ENCODE measurements at regions not wholly inside any gene's neighbourhood (a gene's known extent, or its start where the extent isn't known, plus 50 kb on each side); places are given as distances from the start of the nearest gene placed in this dataset.
"Not testable (repeated sequence)": the region's sequence is repeated elsewhere in the genome, so short reads cannot be mapped to it uniquely, and the experiment has no call there.

- no peaks in the 10 kb centered on the region for H3K9me3 ChIP-seq (ENCODE audit: control insufficient read depth, low read length)
- no peaks in the 10 kb centered on the region for H3K27me3 ChIP-seq (ENCODE audit: control insufficient read depth in 1 of 2, insufficient read depth in 2 of 2, low read length in 1 of 2)
- no peaks in the 10 kb centered on the region for H3K4me1 ChIP-seq (ENCODE audit: control insufficient read depth in 1 of 2, insufficient read depth in 2 of 2, low read length in 2 of 2)
- H3K36me3 ChIP-seq (ENCODE audit: control insufficient read depth in 1 of 2, insufficient read depth in 2 of 2, low read length in 1 of 2) = no peaks in the 10 kb centered on the region
- DNase-seq (no peak), ATAC-seq (ENCODE audit: low FRiP score) (no peak)
- intact Hi-C loops (cut with DNase I) = no loop called here
- no peak overlapping the region for H3K4me3 ChIP-seq (ENCODE audit: low read length in 2 of 2)
- no peak overlapping the region for H3K27ac ChIP-seq (ENCODE audit: low read depth in 1 of 2, low read length in 2 of 2)
These were observed 123.6 kb upstream of the CCNH start for GRCh38 chr5:87536365-87536764.

DNA sequence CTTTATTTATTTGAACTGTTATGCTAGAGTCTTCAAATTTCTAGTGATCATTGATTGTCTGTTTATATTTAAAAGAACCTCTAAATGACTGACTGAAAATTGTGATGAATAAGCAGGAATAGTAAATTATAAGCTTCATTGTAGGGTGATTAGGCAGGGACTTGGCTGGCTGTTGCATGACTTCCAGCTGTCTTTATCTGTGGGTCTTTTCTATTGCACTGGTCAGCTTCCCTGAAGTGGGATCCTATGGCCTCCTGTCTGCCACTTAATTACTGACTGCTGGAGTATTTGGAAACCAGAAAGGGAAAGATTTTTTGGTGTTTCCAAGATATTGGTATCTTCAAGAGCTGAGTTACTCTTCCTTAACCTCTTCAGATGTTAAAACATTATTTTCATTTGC, 123.0 kb upstream of the CCNH start:
- Histone ChIP-seq H3K27me3 (ENCODE audit: control insufficient read depth in 1 of 2, insufficient read depth in 2 of 2, low read length in 1 of 2) (no peaks in the 10 kb centered on the region), H3K36me3 (ENCODE audit: control insufficient read depth in 1 of 2, insufficient read depth in 2 of 2, low read length in 1 of 2) (no peaks in the 10 kb centered on the region), H3K4me1 (ENCODE audit: control insufficient read depth in 1 of 2, insufficient read depth in 2 of 2, low read length in 2 of 2) (no peaks in the 10 kb centered on the region), H3K4me3 (ENCODE audit: low read length in 2 of 2) (no peak overlapping the region), H3K27ac (ENCODE audit: low read depth in 1 of 2, low read length in 2 of 2) (no peak overlapping the region), H3K9me3 (ENCODE audit: control insufficient read depth, low read length) (no peaks in the 10 kb centered on the region)
- no peak for DNase-seq
- intact Hi-C loops (cut with DNase I) = no loop called here
- no peak for ATAC-seq (ENCODE audit: low FRiP score)

GRCh38 chr5:87529486-87530076, 116.9 kb upstream of the CCNH start:
- ATAC-seq (ENCODE audit: low FRiP score) = no peak
- Histone ChIP-seq H3K4me3 (ENCODE audit: low read length in 2 of 2) (no peak overlapping the region), H3K27ac (ENCODE audit: low read depth in 1 of 2, low read length in 2 of 2) (no peak overlapping the region), H3K9me3 (ENCODE audit: control insufficient read depth, low read length) (peaks cover 1% of the 10 kb centered on the region), H3K27me3 (ENCODE audit: control insufficient read depth in 1 of 2, insufficient read depth in 2 of 2, low read length in 1 of 2) (no peaks in the 10 kb centered on the region), H3K4me1 (ENCODE audit: control insufficient read depth in 1 of 2, insufficient read depth in 2 of 2, low read length in 2 of 2) (no peaks in the 10 kb centered on the region), H3K36me3 (ENCODE audit: control insufficient read depth in 1 of 2, insufficient read depth in 2 of 2, low read length in 1 of 2) (no peaks in the 10 kb centered on the region)
- WGBS, 2 donors = 88 to 95% methylated on average over 1 of the region's 1 CpG
- no peak for DNase-seq
- intact Hi-C loops (cut with DNase I) = no loop called here

DNA sequence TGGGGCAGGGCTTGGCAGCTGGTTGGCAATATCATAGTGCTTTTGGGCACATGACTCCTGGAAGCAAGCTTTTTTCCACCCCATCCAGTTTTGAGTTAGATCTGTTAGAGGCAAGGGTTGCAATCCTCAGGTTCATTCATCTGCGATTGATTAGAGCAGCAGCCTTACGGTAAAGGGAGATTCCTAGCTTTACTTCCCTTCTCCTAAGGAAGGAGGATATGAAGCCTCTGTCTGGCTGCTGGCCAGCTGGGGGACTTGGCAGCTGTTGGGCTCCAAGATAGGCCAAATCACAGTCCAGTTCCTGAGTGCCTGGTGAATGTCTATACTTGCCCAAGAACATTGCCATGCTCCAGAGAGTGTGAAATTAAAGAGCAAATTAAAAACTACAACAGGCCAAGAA, 113.4 kb upstream of the CCNH start:
- H3K36me3 ChIP-seq (ENCODE audit: control insufficient read depth in 1 of 2, insufficient read depth in 2 of 2, low read length in 1 of 2) = no peaks in the 10 kb centered on the region
- no peaks in the 10 kb centered on the region for H3K27me3 ChIP-seq (ENCODE audit: control insufficient read depth in 1 of 2, insufficient read depth in 2 of 2, low read length in 1 of 2)
- H3K4me1 ChIP-seq (ENCODE audit: control insufficient read depth in 1 of 2, insufficient read depth in 2 of 2, low read length in 2 of 2) = no peaks in the 10 kb centered on the region
- ATAC-seq (ENCODE audit: low FRiP score) (no peak), DNase-seq (no peak)
- H3K9me3 ChIP-seq (ENCODE audit: control insufficient read depth, low read length) = peaks cover 1% of the 10 kb centered on the region
- no peak overlapping the region for H3K27ac ChIP-seq (ENCODE audit: low read depth in 1 of 2, low read length in 2 of 2)
- no peak overlapping the region for H3K4me3 ChIP-seq (ENCODE audit: low read length in 2 of 2)
- WGBS, 2 donors = 65 to 69% methylated on average over 2 of the region's 2 CpGs
- intact Hi-C loops (cut with DNase I) = no loop called here

DNA sequence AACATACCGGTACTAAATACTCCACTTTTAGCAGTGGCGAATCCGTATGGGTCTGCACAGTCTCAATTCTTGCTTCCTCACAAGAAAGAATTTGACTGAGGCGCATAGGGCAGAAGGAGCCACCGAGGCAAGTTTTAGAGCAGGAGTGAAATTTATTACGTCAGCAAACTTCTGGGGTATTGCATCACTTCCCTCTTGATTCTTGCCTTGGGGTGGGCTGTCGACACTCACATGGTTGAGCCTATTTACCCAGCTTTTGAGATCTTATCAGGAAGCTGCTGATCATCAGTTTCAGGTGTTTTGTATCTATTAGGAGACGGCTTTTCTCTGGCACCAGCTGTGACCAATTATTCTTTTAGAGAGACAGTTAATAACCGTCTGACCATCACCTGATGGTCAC, 111.5 kb upstream of the CCNH start:
- no peak overlapping the region for H3K4me3 ChIP-seq (ENCODE audit: low read length in 2 of 2)
- DNase-seq (no peak), ATAC-seq (ENCODE audit: low FRiP score) (no peak)
- 49 to 53% methylated on average over 9 of the region's 9 CpGs for WGBS, 2 donors
- intact Hi-C loops (cut with DNase I) = no loop called here
- H3K27me3 ChIP-seq (ENCODE audit: control insufficient read depth in 1 of 2, insufficient read depth in 2 of 2, low read length in 1 of 2) = no peaks in the 10 kb centered on the region
- H3K9me3 ChIP-seq (ENCODE audit: control insufficient read depth, low read length) = peaks cover 1% of the 10 kb centered on the region
- no peak overlapping the region for H3K27ac ChIP-seq (ENCODE audit: low read depth in 1 of 2, low read length in 2 of 2)
- H3K4me1 ChIP-seq (ENCODE audit: control insufficient read depth in 1 of 2, insufficient read depth in 2 of 2, low read length in 2 of 2) = no peaks in the 10 kb centered on the region
- no peaks in the 10 kb centered on the region for H3K36me3 ChIP-seq (ENCODE audit: control insufficient read depth in 1 of 2, insufficient read depth in 2 of 2, low read length in 1 of 2)

GRCh38 chr5:87511778-87512177, 99.0 kb upstream of the CCNH start:
- intact Hi-C loops (cut with DNase I); H3K4me1 ChIP-seq (ENCODE audit: control insufficient read depth in 1 of 2, insufficient read depth in 2 of 2, low read length in 2 of 2); H3K36me3 ChIP-seq (ENCODE audit: control insufficient read depth in 1 of 2, insufficient read depth in 2 of 2, low read length in 1 of 2); H3K27ac ChIP-seq (ENCODE audit: low read depth in 1 of 2, low read length in 2 of 2); H3K4me3 ChIP-seq (ENCODE audit: low read length in 2 of 2); H3K27me3 ChIP-seq (ENCODE audit: control insufficient read depth in 1 of 2, insufficient read depth in 2 of 2, low read length in 1 of 2); DNase-seq; ATAC-seq (ENCODE audit: low FRiP score); H3K9me3 ChIP-seq (ENCODE audit: control insufficient read depth, low read length): not testable (repeated sequence)
- WGBS, 2 donors = 57 to 72% methylated on average over 3 of the region's 3 CpGs

DNA sequence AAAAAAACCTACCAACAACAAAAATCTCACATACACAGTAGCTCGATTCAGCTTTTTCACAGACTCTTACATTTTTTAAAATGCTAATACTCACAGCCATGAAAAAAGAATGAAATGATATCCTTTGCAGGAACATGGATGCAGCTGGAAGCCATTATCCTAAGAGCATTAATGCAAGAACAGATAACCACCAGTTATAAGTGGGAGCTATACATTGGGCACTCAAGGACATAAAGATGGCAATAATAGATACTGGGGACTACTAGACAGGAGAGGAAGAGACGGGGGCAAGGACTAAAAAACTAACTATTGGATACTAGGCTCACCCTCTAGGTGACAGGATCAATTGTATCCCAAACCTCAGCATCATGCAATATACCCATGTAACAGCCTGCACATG, 90.3 kb upstream of the CCNH start:
- DNase-seq = no peak
- Histone ChIP-seq H3K27me3 (ENCODE audit: control insufficient read depth in 1 of 2, insufficient read depth in 2 of 2, low read length in 1 of 2) (no peaks in the 10 kb centered on the region), H3K36me3 (ENCODE audit: control insufficient read depth in 1 of 2, insufficient read depth in 2 of 2, low read length in 1 of 2) (no peaks in the 10 kb centered on the region), H3K4me3 (ENCODE audit: low read length in 2 of 2) (no peak overlapping the region), H3K27ac (ENCODE audit: low read depth in 1 of 2, low read length in 2 of 2) (no peak overlapping the region), H3K4me1 (ENCODE audit: control insufficient read depth in 1 of 2, insufficient read depth in 2 of 2, low read length in 2 of 2) (no peaks in the 10 kb centered on the region), H3K9me3 (ENCODE audit: control insufficient read depth, low read length) (peaks cover 2% of the 10 kb centered on the region)
- ATAC-seq (ENCODE audit: low FRiP score) = no peak
- 57 to 61% methylated on average over 2 of the region's 2 CpGs for WGBS, 2 donors
- intact Hi-C loops (cut with DNase I) = no loop called here

- intact Hi-C loops (cut with DNase I) = no loop called here
- no peak for ATAC-seq (ENCODE audit: low FRiP score)
- no peaks in the 10 kb centered on the region for H3K27me3 ChIP-seq (ENCODE audit: control insufficient read depth in 1 of 2, insufficient read depth in 2 of 2, low read length in 1 of 2)
- no peaks in the 10 kb centered on the region for H3K36me3 ChIP-seq (ENCODE audit: control insufficient read depth in 1 of 2, insufficient read depth in 2 of 2, low read length in 1 of 2)
- no peaks in the 10 kb centered on the region for H3K4me1 ChIP-seq (ENCODE audit: control insufficient read depth in 1 of 2, insufficient read depth in 2 of 2, low read length in 2 of 2)
- no peak overlapping the region for H3K4me3 ChIP-seq (ENCODE audit: low read length in 2 of 2)
- no peak overlapping the region for H3K27ac ChIP-seq (ENCODE audit: low read depth in 1 of 2, low read length in 2 of 2)
- WGBS, 2 donors = 81 to 82% methylated on average over 21 of the region's 21 CpGs
- DNase-seq = no peak
- peaks cover 4% of the 10 kb centered on the region for H3K9me3 ChIP-seq (ENCODE audit: control insufficient read depth, low read length)
These were observed 87.0 kb upstream of the CCNH start for GRCh38 chr5:87499478-87500410.
